ENCODE measurements at regions not wholly inside any gene's neighbourhood (a gene's known extent, or its start where the extent isn't known, plus 50 kb on each side); places are given as distances from the start of the nearest gene placed in this dataset.

DNA sequence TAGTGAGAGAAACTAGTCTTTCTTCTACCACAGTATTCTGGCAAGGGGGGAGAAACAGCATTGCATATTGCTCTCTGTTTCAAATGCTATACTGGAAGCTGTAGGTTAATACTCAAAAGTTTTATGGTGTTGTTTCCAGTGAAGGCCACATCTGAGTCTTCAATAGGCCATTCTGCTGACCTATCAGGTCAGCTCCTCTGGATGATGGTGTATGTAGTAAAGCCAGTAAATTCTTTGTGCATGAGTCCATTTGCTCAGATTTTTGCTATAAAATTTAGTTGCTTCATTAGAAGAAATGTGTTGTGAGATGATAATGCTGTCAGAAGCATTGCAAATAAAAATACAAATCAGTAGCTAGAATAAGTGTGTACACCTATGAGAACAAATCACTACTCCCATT is 64.9 kb upstream of the RBMS3 start:
- TF ChIP-seq, protein P1, sequence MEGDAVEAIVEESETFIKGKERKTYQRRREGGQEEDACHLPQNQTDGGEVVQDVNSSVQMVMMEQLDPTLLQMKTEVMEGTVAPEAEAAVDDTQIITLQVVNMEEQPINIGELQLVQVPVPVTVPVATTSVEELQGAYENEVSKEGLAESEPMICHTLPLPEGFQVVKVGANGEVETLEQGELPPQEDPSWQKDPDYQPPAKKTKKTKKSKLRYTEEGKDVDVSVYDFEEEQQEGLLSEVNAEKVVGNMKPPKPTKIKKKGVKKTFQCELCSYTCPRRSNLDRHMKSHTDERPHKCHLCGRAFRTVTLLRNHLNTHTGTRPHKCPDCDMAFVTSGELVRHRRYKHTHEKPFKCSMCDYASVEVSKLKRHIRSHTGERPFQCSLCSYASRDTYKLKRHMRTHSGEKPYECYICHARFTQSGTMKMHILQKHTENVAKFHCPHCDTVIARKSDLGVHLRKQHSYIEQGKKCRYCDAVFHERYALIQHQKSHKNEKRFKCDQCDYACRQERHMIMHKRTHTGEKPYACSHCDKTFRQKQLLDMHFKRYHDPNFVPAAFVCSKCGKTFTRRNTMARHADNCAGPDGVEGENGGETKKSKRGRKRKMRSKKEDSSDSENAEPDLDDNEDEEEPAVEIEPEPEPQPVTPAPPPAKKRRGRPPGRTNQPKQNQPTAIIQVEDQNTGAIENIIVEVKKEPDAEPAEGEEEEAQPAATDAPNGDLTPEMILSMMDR (conservative IDR thresholded peaks at IDR 0.05; ENCODE audit: low read depth, low read length) = no peak
- no peak overlapping the region for H3K4me3 ChIP-seq (ENCODE audit: low read length)
- no peak for DNase-seq (ENCODE audit: low read depth)

DNA sequence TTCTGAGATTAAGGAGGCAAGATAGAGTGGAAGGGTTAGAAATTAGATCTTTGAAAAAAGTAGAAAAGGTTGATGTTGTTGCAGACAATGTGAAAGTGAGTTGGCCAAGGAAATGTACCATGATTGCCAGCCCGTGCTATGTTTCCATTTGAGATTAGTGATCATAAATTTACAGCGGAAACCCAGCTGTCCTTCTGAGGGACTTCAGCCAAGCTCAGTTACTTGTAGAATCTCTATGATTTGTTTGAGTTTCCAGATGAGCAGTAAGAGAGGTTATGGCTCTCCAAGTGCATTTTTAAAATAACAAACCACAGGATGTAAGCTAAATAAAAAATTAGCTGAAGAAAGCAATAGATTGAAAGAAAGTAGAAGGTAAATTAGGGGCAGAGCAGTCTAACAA is 54.2 kb upstream of the RBMS3 start:
- no peak overlapping the region for H3K4me3 ChIP-seq (ENCODE audit: low read length)
- DNase-seq (ENCODE audit: low read depth) = no peak
- TF ChIP-seq, protein P1 (conservative IDR thresholded peaks at IDR 0.05; ENCODE audit: low read depth, low read length) = no peak

DNA sequence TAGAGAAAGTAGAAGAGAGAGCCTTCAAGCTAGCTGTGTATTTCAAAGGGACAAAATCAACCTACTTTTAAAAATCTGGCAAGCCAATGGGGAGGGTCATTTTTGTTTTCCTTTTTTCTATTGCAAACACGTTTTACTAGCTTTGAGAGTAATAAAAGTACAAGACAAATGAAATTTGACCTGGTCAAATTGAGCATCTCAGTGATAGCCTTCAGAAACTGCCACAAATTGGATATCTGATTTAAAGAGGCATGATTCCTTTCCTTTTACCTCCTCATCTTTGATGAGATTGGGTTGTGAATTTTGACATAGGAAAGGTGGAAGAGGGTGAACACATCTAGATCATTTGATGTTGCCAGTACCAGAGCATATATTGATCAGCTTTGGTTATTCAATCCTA is 53.6 kb upstream of the RBMS3 start:
- DNase-seq (ENCODE audit: low read depth) = no peak
- no peak overlapping the region for H3K4me3 ChIP-seq (ENCODE audit: low read length)
- TF ChIP-seq, protein P1 (conservative IDR thresholded peaks at IDR 0.05; ENCODE audit: low read depth, low read length) = no peak

Data from retinal pigment epithelial cell (primary cell).